ENCODE measurements at regions not wholly inside any gene's neighbourhood (a gene's known extent, or its start where the extent isn't known, plus 50 kb on each side); places are given as distances from the start of the nearest gene placed in this dataset.

GRCh38 chr1:101100674-101101073, 75.1 kb upstream of the DPH5 start:
- no peak overlapping the region for H4K8ac ChIP-seq (ENCODE audit: low read length)
- no peak overlapping the region for H2BK5ac ChIP-seq (ENCODE audit: low read depth, low read length, poor library complexity, severe bottlenecking)
- H3K36me3 ChIP-seq (ENCODE audit: control insufficient read depth in 1 of 2, insufficient read depth in 2 of 2, low read depth in 1 of 2, low read length in 2 of 2): no peaks in the 10 kb centered on the region
- no peak overlapping the region for H4K91ac ChIP-seq (ENCODE audit: low read length)
- H3K27me3 ChIP-seq (ENCODE audit: control insufficient read depth in 1 of 2, insufficient read depth in 1 of 2, low read length in 2 of 2): no peaks in the 10 kb centered on the region
- H2AFZ ChIP-seq (ENCODE audit: low read depth, low read length): no peak overlapping the region
- no peak overlapping the region for H3K27ac ChIP-seq (ENCODE audit: low read length, poor library complexity, severe bottlenecking)
- no peak overlapping the region for H3K23ac ChIP-seq (ENCODE audit: low read length in 2 of 2)
- DNase-seq: no peak
- no peaks in the 10 kb centered on the region for H3K79me1 ChIP-seq (replicated peaks; ENCODE audit: low read length, poor library complexity, severe bottlenecking)
- H3K4ac ChIP-seq (ENCODE audit: low read depth in 1 of 2, low read length in 2 of 2): no peak overlapping the region
- H2BK120ac ChIP-seq (ENCODE audit: low read depth, low read length): no peak overlapping the region
- H3K18ac ChIP-seq (ENCODE audit: low read depth in 1 of 2, low read length in 2 of 2): no peak overlapping the region
- H2BK15ac ChIP-seq (ENCODE audit: low read depth, poor library complexity, severe bottlenecking): no peak overlapping the region
- H2BK12ac ChIP-seq (ENCODE audit: low read length in 2 of 2): no peak overlapping the region
- H3K9me3 ChIP-seq (ENCODE audit: control insufficient read depth, low read length): peaks cover 3% of the 10 kb centered on the region
- no peak overlapping the region for H3K9ac ChIP-seq (ENCODE audit: low read length)
- WGBS: 98% methylated on average over 2 of the region's 3 CpGs
- no peak overlapping the region for H3K4me2 ChIP-seq (ENCODE audit: low read length, poor library complexity, severe bottlenecking)
- H3K4me3 ChIP-seq (ENCODE audit: insufficient read depth in 1 of 2, low read depth in 1 of 2, low read length in 2 of 2): no peak overlapping the region
- H3K4me1 ChIP-seq (ENCODE audit: control insufficient read depth, insufficient read depth, low read depth, low read length): no peaks in the 10 kb centered on the region
- H2AK5ac ChIP-seq (ENCODE audit: low read length, severe bottlenecking): no peak overlapping the region
- H3K14ac ChIP-seq (ENCODE audit: low read length in 2 of 2): no peak overlapping the region

GRCh38 chr1:101098907-101099306, 73.3 kb upstream of the DPH5 start:
- Histone ChIP-seq H3K27me3 (ENCODE audit: control insufficient read depth in 1 of 2, insufficient read depth in 1 of 2, low read length in 2 of 2) (no peaks in the 10 kb centered on the region), H3K4me1 (ENCODE audit: control insufficient read depth, insufficient read depth, low read depth, low read length) (no peaks in the 10 kb centered on the region), H3K23ac (ENCODE audit: low read length in 2 of 2) (no peak overlapping the region), H3K14ac (ENCODE audit: low read length in 2 of 2) (no peak overlapping the region), H3K4me3 (ENCODE audit: insufficient read depth in 1 of 2, low read depth in 1 of 2, low read length in 2 of 2) (no peak overlapping the region), H3K27ac (ENCODE audit: low read length, poor library complexity, severe bottlenecking) (no peak overlapping the region), H3K4ac (ENCODE audit: low read depth in 1 of 2, low read length in 2 of 2) (no peak overlapping the region), H2BK12ac (ENCODE audit: low read length in 2 of 2) (no peak overlapping the region), H2AK5ac (ENCODE audit: low read length, severe bottlenecking) (no peak overlapping the region), H2BK120ac (ENCODE audit: low read depth, low read length) (no peak overlapping the region), H3K18ac (ENCODE audit: low read depth in 1 of 2, low read length in 2 of 2) (peak overlapping the region in 1 of 2 experiments; percentile 21), H2BK5ac (ENCODE audit: low read depth, low read length, poor library complexity, severe bottlenecking) (peak overlapping the region; percentile 8), H3K9me3 (ENCODE audit: control insufficient read depth, low read length) (peaks cover 3% of the 10 kb centered on the region), H2BK15ac (ENCODE audit: low read depth, poor library complexity, severe bottlenecking) (no peak overlapping the region), H4K8ac (ENCODE audit: low read length) (no peak overlapping the region), H2AFZ (ENCODE audit: low read depth, low read length) (no peak overlapping the region), H4K91ac (ENCODE audit: low read length) (no peak overlapping the region), H3K36me3 (ENCODE audit: control insufficient read depth in 1 of 2, insufficient read depth in 2 of 2, low read depth in 1 of 2, low read length in 2 of 2) (no peaks in the 10 kb centered on the region), H3K79me1 (replicated peaks; ENCODE audit: low read length, poor library complexity, severe bottlenecking) (no peaks in the 10 kb centered on the region), H3K4me2 (ENCODE audit: low read length, poor library complexity, severe bottlenecking) (no peak overlapping the region), H3K9ac (ENCODE audit: low read length) (no peak overlapping the region)
- WGBS: 100% methylated on average over 2 of the region's 2 CpGs
- no peak for DNase-seq

- H4K91ac ChIP-seq (ENCODE audit: low read length): no peak overlapping the region
- H2BK12ac ChIP-seq (ENCODE audit: low read length in 2 of 2): no peak overlapping the region
- H3K14ac ChIP-seq (ENCODE audit: low read length in 2 of 2): no peak overlapping the region
- H3K9me3 ChIP-seq (ENCODE audit: control insufficient read depth, low read length): peaks cover 3% of the 10 kb centered on the region
- no peak overlapping the region for H3K4me2 ChIP-seq (ENCODE audit: low read length, poor library complexity, severe bottlenecking)
- H3K36me3 ChIP-seq (ENCODE audit: control insufficient read depth in 1 of 2, insufficient read depth in 2 of 2, low read depth in 1 of 2, low read length in 2 of 2): no peaks in the 10 kb centered on the region
- 100% methylated on average over 1 of the region's 2 CpGs for WGBS
- H3K23ac ChIP-seq (ENCODE audit: low read length in 2 of 2): no peak overlapping the region
- H3K4me1 ChIP-seq (ENCODE audit: control insufficient read depth, insufficient read depth, low read depth, low read length): no peaks in the 10 kb centered on the region
- no peak overlapping the region for H2BK15ac ChIP-seq (ENCODE audit: low read depth, poor library complexity, severe bottlenecking)
- peak overlapping the region; percentile 23 for H2AFZ ChIP-seq (ENCODE audit: low read depth, low read length)
- no peak overlapping the region for H3K4me3 ChIP-seq (ENCODE audit: insufficient read depth in 1 of 2, low read depth in 1 of 2, low read length in 2 of 2)
- H3K27ac ChIP-seq (ENCODE audit: low read length, poor library complexity, severe bottlenecking): no peak overlapping the region
- no peak for DNase-seq
- H3K9ac ChIP-seq (ENCODE audit: low read length): no peak overlapping the region
- H3K79me1 ChIP-seq (replicated peaks; ENCODE audit: low read length, poor library complexity, severe bottlenecking): no peaks in the 10 kb centered on the region
- no peak overlapping the region for H2BK5ac ChIP-seq (ENCODE audit: low read depth, low read length, poor library complexity, severe bottlenecking)
- H3K27me3 ChIP-seq (ENCODE audit: control insufficient read depth in 1 of 2, insufficient read depth in 1 of 2, low read length in 2 of 2): no peaks in the 10 kb centered on the region
- no peak overlapping the region for H3K18ac ChIP-seq (ENCODE audit: low read depth in 1 of 2, low read length in 2 of 2)
- no peak overlapping the region for H3K4ac ChIP-seq (ENCODE audit: low read depth in 1 of 2, low read length in 2 of 2)
- no peak overlapping the region for H2AK5ac ChIP-seq (ENCODE audit: low read length, severe bottlenecking)
- no peak overlapping the region for H4K8ac ChIP-seq (ENCODE audit: low read length)
- no peak overlapping the region for H2BK120ac ChIP-seq (ENCODE audit: low read depth, low read length)
Observed at GRCh38 chr1:101098327-101098726, 72.7 kb upstream of the DPH5 start.

- DNase-seq: no peak
- Histone ChIP-seq H4K8ac (ENCODE audit: low read length) (no peak overlapping the region), H3K79me1 (replicated peaks; ENCODE audit: low read length, poor library complexity, severe bottlenecking) (no peaks in the 10 kb centered on the region), H3K36me3 (ENCODE audit: control insufficient read depth in 1 of 2, insufficient read depth in 2 of 2, low read depth in 1 of 2, low read length in 2 of 2) (peaks cover 0 to 9% of the 10 kb centered on the region in 2 experiments), H2AK5ac (ENCODE audit: low read length, severe bottlenecking) (no peak overlapping the region), H3K18ac (ENCODE audit: low read depth in 1 of 2, low read length in 2 of 2) (no peak overlapping the region), H2AFZ (ENCODE audit: low read depth, low read length) (no peak overlapping the region), H2BK5ac (ENCODE audit: low read depth, low read length, poor library complexity, severe bottlenecking) (no peak overlapping the region), H3K4me3 (ENCODE audit: insufficient read depth in 1 of 2, low read depth in 1 of 2, low read length in 2 of 2) (no peak overlapping the region), H2BK15ac (ENCODE audit: low read depth, poor library complexity, severe bottlenecking) (no peak overlapping the region), H3K4me2 (ENCODE audit: low read length, poor library complexity, severe bottlenecking) (no peak overlapping the region), H2BK12ac (ENCODE audit: low read length in 2 of 2) (no peak overlapping the region), H4K91ac (ENCODE audit: low read length) (no peak overlapping the region), H3K9ac (ENCODE audit: low read length) (no peak overlapping the region), H3K14ac (ENCODE audit: low read length in 2 of 2) (no peak overlapping the region), H3K27me3 (ENCODE audit: control insufficient read depth in 1 of 2, insufficient read depth in 1 of 2, low read length in 2 of 2) (no peaks in the 10 kb centered on the region), H3K23ac (ENCODE audit: low read length in 2 of 2) (no peak overlapping the region), H3K27ac (ENCODE audit: low read length, poor library complexity, severe bottlenecking) (no peak overlapping the region), H3K9me3 (ENCODE audit: control insufficient read depth, low read length) (peaks cover 2% of the 10 kb centered on the region), H2BK120ac (ENCODE audit: low read depth, low read length) (no peak overlapping the region), H3K4ac (ENCODE audit: low read depth in 1 of 2, low read length in 2 of 2) (no peak overlapping the region), H3K4me1 (ENCODE audit: control insufficient read depth, insufficient read depth, low read depth, low read length) (no peaks in the 10 kb centered on the region)
- WGBS: no CpG with 5 or more reads among the region's 2 CpGs
Observed at GRCh38 chr1:101089613-101090338, 64.2 kb upstream of the DPH5 start.

Data from mesenchymal stem cell (in vitro differentiated cells and primary cell).